Motor neuron (in vitro differentiated cells): ENCODE measurements at regions not wholly inside any gene's neighbourhood (a gene's known extent, or its start where the extent isn't known, plus 50 kb on each side); places are given as distances from the start of the nearest gene placed in this dataset.
A peak's percentile ranks its signal among the peaks of the same experiment; 100 is the strongest.

Source experiments
- ATAC-seq, 8 experiments: fragments of 200-7000 bp; cut with Tn5 transposase; replicated peaks in 6 of 8; 2 replicates each; pipeline ENCODE4 v1.8.0; 2021; ENCODE audit warnings: mild to moderate bottlenecking in 8 of 8, moderate library complexity in 8 of 8
- H3K27ac ChIP-seq, 2 donors: fragments of 250-450 bp; sonication (Bioruptor Pico); 2 replicates each; pipeline ENCODE4 v1.9.0; 2021; ENCODE audit warnings: antibody characterized with exemption in 2 of 2, mild to moderate bottlenecking in 2 of 2, moderate library complexity in 1 of 2
- H3K4me1 ChIP-seq, 2 donors: fragments of 250-450 bp; sonication (Bioruptor Pico); replicated peaks in 1 of 2; 2 replicates each; pipeline ENCODE4 v1.6.1; 2021; ENCODE audit warnings: antibody characterized with exemption in 2 of 2, mild to moderate bottlenecking in 2 of 2, moderate library complexity in 1 of 2
- H3K4me3 ChIP-seq, 5 donors: fragments of 250-450 bp; sonication (Bioruptor Pico); 2 replicates each; pipeline ENCODE4 v1.9.0; 2021; ENCODE audit warnings: antibody characterized with exemption in 5 of 5, mild to moderate bottlenecking in 5 of 5, moderate library complexity in 4 of 5
- WGBS, 10 experiments: fragments of 450-650 bp; shearing (Covaris generic); methylation state at CpG; one replicate each; pipeline ENCODE4 v1.0.0; 2022; 5-methylcytosine and 5-hydroxymethylcytosine counted together
- in situ Hi-C, 9 experiments: fragments of 400-800 bp; cut with MboI; loops; one replicate each; pipeline ENCODE4 v1.15.0; 2021; ENCODE audit warnings: low sequenced_read_pairs in 9 of 9, low pct_unique_long_range_greater_than_20kb in 2 of 9; ENCODE audit not compliant: unreplicated experiment in 9 of 9

DNA sequence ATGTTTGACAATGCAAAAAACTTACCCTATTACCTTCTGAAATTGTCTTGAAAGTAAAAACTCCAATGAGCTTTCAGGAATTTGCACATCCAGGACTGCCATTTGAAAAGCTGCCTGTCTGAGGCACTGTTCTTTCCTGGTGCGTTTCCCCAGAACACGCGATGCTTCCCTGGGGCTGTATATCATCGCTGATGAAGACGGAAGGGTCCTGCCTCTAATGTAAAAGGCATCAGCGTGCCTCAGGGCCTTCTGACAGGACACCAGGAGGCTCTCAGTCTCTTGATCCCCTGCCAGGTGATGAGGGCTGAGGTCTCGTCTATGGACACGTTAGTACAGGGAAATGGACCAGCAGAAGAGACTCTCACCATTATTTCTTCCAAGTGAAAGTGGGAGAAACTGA, 296.8 kb downstream of the EFNB2 start:
- Histone ChIP-seq H3K4me1 (peaks cover 0 to 3% of the 10 kb centered on the region in 2 donors), H3K4me3 (no peak overlapping the region), H3K27ac (no peak overlapping the region)
- ATAC-seq, result no peak
- in situ Hi-C loops, result no loop called here
- 50 to 93% (median 85%) methylated on average over 2 to 8 of the region's 8 CpGs; no CpG with 5 or more reads in 4 of the 10 experiments for WGBS, 10 experiments

DNA sequence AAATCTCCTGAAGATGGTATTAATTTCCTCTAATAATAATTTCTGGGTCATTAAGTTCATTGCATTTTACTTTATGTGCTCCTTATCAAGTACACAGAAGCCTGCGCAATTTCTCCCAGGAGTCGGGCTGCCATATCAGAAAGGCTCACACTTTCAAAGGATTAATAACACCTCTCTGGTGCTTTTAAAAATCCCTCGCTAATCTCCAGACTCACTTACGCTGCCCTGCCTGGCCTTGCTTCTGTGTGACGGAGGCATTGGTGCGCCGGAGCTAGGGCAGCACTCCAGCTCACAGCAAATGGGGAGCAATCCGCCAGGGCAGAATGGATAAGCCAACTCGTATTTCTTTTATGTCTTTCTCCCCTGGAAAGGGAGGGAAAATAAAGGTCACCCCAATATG, 300.8 kb downstream of the EFNB2 start:
- in situ Hi-C loops, result no loop called here
- Histone ChIP-seq H3K4me1 (peaks cover 0 to 3% of the 10 kb centered on the region in 2 donors), H3K27ac (no peak overlapping the region), H3K4me3 (no peak overlapping the region)
- peak in 1 of 8 experiments; percentile 37 for ATAC-seq
- 61 to 100% (median 80%) methylated on average over 1 to 9 of the region's 9 CpGs; no CpG with 5 or more reads in 2 of the 10 experiments for WGBS, 10 experiments

DNA sequence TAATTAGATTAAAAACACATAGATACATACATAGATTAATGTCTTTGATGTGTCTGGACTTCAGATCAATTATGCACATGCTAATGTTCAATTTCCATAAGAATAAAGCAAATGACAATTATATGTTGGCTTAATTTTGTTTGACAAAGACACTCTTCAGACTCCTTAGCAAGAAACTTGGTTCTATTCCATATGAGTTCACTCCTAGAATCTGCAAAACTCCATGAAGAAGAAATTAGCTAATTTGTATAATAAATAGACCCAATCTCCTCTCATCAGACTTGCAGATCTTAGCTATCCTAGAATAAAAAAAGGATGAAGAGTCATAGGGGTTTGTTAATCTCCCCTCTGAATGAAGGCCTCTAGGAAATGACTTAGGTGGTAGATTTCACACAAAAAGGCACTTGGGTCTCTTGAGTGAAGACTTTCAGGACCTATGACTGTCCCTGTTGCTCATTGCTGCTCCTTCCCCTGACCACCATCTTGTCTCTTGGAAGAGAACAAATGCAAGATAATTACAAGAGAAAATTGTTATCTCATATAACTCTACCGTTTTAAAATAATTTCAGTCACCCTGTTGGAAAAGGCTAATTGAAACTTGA, 302.2 kb downstream of the EFNB2 start:
- in situ Hi-C loops, result no loop called here
- WGBS, 10 experiments, result 10 to 100% (median 79%) methylated on average over 1 of the region's 1 CpG; no CpG with 5 or more reads in 2 of the 10 experiments
- H3K4me3 ChIP-seq, result no peak overlapping the region
- H3K27ac ChIP-seq, result no peak overlapping the region
- peaks cover 0 to 3% of the 10 kb centered on the region in 2 donors for H3K4me1 ChIP-seq
- ATAC-seq, result no peak

DNA sequence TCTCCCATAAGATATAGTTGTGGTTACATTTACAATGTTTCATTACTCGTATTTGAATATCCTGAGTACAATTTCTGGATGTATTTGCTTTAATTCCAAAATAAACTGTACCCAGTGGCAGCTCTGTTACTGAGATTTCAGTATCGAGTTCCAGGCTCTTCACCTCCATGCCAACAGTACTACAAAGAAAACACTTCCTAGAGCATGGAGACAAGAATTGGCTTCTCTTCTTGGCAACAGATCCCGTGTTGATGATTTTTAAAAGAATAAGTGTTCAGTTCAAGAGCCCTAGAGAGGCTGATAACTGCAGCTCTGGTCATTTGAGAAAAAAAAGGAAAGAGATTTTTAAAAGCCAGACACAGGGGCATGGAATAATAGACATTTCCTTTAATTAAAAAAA, 302.8 kb downstream of the EFNB2 start:
- Histone ChIP-seq H3K4me3 (no peak overlapping the region), H3K27ac (no peak overlapping the region), H3K4me1 (peaks cover 0 to 3% of the 10 kb centered on the region in 2 donors)
- in situ Hi-C loops, result no loop called here
- peak in 1 of 8 experiments; percentile 87 for ATAC-seq
- WGBS, 10 experiments, result 7 to 93% (median 73%) methylated on average over 1 to 3 of the region's 3 CpGs; no CpG with 5 or more reads in 2 of the 10 experiments

DNA sequence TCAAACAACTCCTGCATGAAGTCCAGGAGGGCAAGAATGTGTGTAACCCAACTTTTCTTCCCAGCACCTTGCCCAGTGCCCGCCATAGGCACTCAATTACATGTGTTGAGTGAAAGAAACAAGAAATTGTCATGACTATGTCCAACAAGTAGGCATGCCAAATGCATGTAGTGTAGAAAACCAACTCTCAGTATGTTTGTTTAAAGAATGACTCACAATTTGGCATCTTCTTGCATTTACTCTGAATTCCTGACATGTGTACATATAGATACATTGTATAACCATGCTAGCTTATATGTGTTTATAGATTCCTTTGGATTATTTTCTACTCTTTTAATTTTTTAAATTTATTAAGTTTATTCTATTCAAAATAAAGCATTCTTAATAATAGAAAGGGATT, 305.0 kb downstream of the EFNB2 start:
- WGBS, 10 experiments, result 55 to 100% (median 93%) methylated on average over 1 of the region's 1 CpG; no CpG with 5 or more reads in 2 of the 10 experiments
- Histone ChIP-seq H3K4me1 (peaks cover 0 to 3% of the 10 kb centered on the region in 2 donors), H3K27ac (no peak overlapping the region), H3K4me3 (no peak overlapping the region)
- ATAC-seq, result no peak
- in situ Hi-C loops, result no loop called here

DNA sequence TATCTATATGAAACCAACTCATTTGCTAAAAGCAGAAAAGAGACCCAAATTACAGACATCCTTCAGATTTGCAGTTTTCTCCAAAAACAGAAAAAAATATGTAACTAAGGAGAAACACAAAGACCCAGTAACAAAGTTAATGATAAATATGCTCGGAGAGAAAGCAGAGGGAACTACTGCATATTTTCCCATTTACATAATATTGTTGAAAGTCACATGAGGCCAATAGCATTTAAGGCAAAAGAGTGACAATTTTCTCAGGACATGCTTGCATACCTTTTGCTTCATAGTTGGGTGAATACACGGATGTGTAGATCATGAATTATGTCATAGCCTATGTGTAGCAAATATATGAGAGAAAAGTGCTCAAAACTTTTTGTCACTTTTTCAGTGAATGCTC, 310.3 kb downstream of the EFNB2 start:
- 0 to 100% (median 85%) methylated on average over 1 to 2 of the region's 2 CpGs; no CpG with 5 or more reads in 1 of the 10 experiments for WGBS, 10 experiments
- ATAC-seq, result no peak
- Histone ChIP-seq H3K27ac (no peak overlapping the region), H3K4me1 (no peaks in the 10 kb centered on the region), H3K4me3 (no peak overlapping the region)
- in situ Hi-C loops, result no loop called here

DNA sequence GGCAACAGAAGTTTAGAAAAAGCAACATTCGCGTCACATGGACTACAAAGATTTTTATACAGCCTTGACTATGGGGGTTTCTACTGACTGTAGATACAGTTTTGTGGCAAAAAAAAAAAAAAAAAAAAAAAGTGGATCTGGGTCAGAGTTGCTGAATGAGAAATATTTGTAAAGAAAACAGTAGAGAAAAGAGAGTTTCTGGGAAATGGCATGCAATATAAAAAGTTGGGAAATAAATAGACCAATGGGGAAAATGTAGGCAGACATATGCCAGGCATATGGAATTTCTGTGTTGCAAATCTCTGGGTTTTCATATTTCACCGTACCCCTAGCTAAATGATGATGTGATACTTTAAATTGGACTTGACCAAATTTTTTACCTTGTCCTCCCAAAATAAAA, 315.3 kb downstream of the EFNB2 start:
- Histone ChIP-seq H3K4me1 (no peaks in the 10 kb centered on the region), H3K4me3 (no peak overlapping the region), H3K27ac (no peak overlapping the region)
- 70 to 94% (median 83%) methylated on average over 1 to 3 of the region's 3 CpGs; no CpG with 5 or more reads in 1 of the 10 experiments for WGBS, 10 experiments
- no peak for ATAC-seq
- in situ Hi-C loops, result no loop called here

DNA sequence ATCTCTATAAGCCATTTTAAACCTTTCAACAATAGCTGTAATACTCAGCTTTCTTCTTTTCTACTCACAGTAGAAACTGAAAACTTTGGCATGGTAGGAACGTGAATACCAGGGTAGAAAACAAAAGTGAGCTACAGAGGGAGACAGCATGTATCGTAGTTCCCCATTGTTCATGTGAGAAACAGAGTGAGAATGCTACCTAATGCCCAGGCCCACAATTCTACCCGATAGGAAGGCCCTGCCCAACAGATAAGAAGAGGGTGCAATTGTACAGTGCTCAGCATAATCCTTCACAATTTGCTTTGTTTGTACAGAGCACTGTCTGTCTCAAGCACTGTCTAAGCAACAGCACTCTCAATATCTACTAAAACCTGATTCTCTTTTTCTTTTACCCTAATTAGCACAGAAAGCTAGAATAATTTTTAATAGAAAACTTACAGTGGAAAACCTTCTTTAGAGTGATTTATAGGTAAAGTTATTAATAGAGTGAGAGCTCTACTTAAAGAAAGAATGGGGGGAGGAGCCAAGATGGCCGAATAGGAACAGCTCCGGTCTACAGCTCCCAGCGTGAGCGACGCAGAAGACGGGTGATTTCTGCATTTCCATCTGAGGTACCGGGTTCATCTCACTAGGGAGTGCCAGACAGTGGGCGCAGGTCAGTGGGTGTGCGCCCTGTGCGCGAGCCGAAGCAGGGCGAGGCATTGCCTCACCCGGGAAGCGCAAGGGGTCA, 322.3 kb downstream of the EFNB2 start:
- Histone ChIP-seq H3K4me1 (peaks cover 8 to 10% of the 10 kb centered on the region in 2 donors), H3K4me3 (peak overlapping the region in 3 of 5 donors; percentile 12 to 30 (median 27)), H3K27ac (no peak overlapping the region)
- in situ Hi-C loops, result no loop called here
- ATAC-seq, result peak in 5 of 8 experiments; percentile 62 to 85 (median 74)
- 14 to 83% (median 56%) methylated on average over 1 to 4 of the region's 18 CpGs for WGBS, 10 experiments

DNA sequence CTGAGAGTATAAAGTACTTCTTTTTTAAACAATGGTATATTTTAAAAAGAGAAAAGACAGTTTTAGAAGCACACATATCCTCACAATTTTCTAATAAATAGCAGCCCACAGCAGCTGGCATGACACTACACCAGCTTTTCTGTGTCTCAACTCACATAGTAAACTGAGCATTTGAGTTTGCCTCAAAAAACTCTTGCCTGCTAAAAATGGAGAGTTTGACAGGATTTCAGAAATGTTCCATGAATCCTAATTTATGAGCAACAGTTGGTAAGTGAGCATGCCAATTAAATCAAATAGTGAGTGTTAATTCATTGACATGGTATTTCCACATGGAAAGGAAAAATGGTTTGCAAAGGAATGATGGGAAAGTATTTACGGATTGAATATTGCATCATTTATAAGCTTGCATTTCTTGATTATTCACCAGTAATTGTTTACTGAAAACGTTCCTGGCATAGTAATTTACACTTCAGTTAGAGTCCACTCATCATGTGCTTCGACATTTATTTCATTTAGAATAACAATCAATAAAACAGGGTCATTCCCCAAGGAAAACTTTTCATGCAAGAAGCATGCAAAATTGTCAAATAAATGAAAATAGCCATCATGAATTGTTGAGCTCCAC, 323.0 kb downstream of the EFNB2 start:
- peaks cover 8 to 10% of the 10 kb centered on the region in 2 donors for H3K4me1 ChIP-seq
- no peak overlapping the region for H3K27ac ChIP-seq
- 0 to 72% (median 38%) methylated on average over 2 to 3 of the region's 3 CpGs for WGBS, 10 experiments
- in situ Hi-C loops, result no loop called here
- H3K4me3 ChIP-seq, result peak overlapping the region in 1 of 5 donors; percentile 30
- ATAC-seq, result peak in 2 of 8 experiments; percentile 7 to 53

DNA sequence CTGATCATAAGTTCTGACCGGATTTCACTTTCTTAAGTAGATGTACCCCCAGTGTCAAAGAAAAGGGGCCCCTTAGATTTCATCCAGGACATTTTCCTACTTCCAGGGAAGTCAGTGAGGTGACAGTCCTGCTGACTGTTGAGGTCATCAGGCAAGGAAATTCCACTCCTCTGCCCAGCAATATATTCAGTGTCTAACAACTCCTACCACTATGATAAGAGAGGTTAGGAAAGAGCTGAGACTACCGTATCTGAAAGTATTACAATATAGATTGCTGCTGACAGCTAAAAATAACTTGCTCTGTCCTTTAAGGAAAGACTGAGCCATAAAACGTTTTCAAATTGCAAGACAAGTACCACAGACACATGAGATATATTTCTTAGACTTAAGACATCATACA, 325.1 kb downstream of the EFNB2 start:
- H3K4me3 ChIP-seq, result no peak overlapping the region
- H3K4me1 ChIP-seq, result peaks cover 8 to 10% of the 10 kb centered on the region in 2 donors
- in situ Hi-C loops, result no loop called here
- no peak overlapping the region for H3K27ac ChIP-seq
- peak in 3 of 8 experiments; percentile 33 to 66 (median 59) for ATAC-seq
- 20 to 93% (median 56%) methylated on average over 1 to 2 of the region's 3 CpGs; no CpG with 5 or more reads in 1 of the 10 experiments for WGBS, 10 experiments

DNA sequence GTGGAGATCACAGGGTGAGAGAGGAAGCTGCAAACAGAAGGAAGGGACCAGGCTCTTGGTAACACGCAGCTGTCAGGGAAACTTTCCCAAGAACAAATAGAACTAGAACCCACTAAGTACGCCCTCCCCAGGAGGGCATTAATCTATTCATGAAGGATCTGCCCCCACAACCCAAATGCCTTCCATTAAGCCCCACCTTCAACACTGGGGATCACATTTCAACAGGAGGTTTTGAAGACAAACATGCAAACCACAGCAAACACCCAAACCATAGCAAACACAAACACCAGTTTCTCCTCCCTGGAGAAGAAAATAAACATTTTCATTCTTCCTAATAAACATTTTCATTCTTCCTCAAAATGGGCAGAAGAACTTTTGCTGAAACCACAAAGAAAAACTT, 329.6 kb downstream of the EFNB2 start:
- peak in 1 of 8 experiments; percentile 61 for ATAC-seq
- 0 to 100% (median 69%) methylated on average over 1 to 2 of the region's 2 CpGs; no CpG with 5 or more reads in 3 of the 10 experiments for WGBS, 10 experiments
- Histone ChIP-seq H3K27ac (no peak overlapping the region), H3K4me1 (peaks cover 0 to 2% of the 10 kb centered on the region in 2 donors), H3K4me3 (no peak overlapping the region)
- in situ Hi-C loops, result no loop called here

DNA sequence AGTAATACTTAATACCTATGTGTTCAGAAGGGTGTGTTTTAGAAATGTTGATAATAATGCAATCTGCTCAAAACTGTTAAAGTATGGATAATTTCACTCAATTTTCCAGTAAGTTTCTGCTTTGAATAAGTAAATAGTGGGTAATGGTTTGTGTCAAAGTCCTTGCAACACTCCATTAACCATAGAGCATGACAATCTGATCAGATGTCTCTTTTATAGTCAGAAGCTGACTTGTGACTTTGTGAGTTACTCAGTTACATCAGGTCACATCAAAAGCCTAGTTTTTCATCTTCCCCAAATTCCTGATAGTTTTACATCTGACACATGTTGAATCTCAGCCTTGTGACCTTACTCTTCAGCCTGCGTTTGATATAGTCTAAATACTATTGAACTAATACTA, 338.0 kb downstream of the EFNB2 start:
- no peak overlapping the region for H3K4me3 ChIP-seq
- no peak for ATAC-seq
- no peak overlapping the region for H3K27ac ChIP-seq
- 71 to 100% (median 100%) methylated on average over 1 of the region's 1 CpG; no CpG with 5 or more reads in 1 of the 10 experiments for WGBS, 10 experiments
- peaks cover 0 to 2% of the 10 kb centered on the region in 2 donors for H3K4me1 ChIP-seq
- in situ Hi-C loops, result no loop called here

DNA sequence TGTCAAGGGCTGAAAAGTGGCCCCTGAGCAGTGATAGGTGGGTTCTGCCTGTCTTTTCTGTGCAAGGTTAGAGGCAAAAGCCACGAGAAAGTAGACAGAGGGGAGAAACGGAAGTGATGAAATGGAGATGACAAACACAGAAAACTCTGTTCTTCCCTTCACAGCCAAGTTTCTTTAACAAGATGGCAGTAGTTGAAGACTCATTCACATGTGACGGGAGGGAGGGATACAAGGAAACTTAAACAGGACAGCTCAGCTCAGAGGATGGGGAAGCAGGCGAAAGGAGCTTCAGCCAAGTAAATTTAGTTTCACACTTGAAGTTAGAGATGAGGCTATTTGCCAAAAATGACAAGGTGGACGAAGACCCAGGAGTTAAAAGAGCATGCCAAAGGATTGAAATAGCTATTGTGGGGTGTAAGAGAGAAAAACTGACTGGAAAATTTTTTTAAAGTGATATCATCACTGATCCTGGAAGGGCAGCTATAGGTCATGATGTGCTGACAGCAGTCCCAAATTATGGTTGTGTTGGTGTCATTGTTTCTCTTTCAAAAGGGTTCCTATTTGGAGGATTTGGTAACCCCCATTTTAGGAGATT, 347.9 kb downstream of the EFNB2 start:
- H3K4me3 ChIP-seq, result no peak overlapping the region
- in situ Hi-C loops, result no loop called here
- ATAC-seq, result no peak
- WGBS, 10 experiments, result 51 to 100% (median 76%) methylated on average over 1 to 5 of the region's 5 CpGs; no CpG with 5 or more reads in 1 of the 10 experiments
- no peak overlapping the region for H3K27ac ChIP-seq
- H3K4me1 ChIP-seq, result peaks cover 11 to 17% of the 10 kb centered on the region in 2 donors
